ENCODE measurements at regions not wholly inside any gene's neighbourhood (a gene's known extent, or its start where the extent isn't known, plus 50 kb on each side); places are given as distances from the start of the nearest gene placed in this dataset.
"Not testable (repeated sequence)": the region's sequence is repeated elsewhere in the genome, so short reads cannot be mapped to it uniquely, and the experiment has no call there.

DNA sequence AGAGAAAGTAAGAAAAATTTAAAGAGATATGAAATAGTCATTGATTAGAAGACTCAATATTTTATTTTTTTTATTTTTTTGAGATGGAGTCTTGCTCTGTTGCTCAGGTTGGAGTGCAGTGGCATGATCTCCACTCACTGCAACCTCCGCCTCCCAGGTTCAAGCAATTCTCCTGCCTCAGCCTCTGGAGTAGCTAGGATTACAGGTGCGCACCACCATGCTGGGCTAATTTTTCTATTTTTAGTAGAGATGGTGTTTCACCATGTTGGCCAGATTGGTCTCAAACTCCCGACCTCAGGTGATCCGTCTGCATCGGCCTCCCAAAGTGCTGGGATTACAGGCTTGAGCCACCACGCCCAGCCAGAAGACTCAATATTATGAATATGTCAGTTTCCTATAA, 672.6 kb downstream of the UQCRFS1 start:
- DNase-seq (ENCODE audit: low spot score), result not testable (repeated sequence)

DNA sequence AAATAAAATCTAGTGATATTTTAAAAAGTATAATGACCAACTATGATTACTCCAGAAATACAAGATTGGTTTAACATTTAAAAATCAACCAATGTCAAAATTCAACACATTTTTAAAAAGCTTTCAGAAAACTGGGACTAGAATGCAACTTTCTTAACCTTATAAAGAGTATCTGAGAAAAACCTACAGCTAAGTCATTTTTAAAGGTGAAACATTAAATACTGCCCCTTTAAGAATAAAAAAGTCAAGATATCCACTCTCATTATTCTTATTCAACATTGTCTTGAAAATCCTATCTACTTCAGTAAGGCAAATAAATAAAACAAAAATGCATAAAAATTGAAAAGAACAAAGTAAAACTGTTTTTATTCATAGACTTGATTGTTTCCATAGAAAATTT, 673.2 kb downstream of the UQCRFS1 start:
- DNase-seq (ENCODE audit: low spot score), result no peak

GRCh38 chr19:28538579-28538978, 674.4 kb downstream of the UQCRFS1 start:
- DNase-seq (ENCODE audit: low spot score), result not testable (repeated sequence)

- DNase-seq (ENCODE audit: low spot score), result no peak
Observed at GRCh38 chr19:28537896-28538295, 675.1 kb downstream of the UQCRFS1 start.

GRCh38 chr19:28537079-28537478, 675.9 kb downstream of the UQCRFS1 start:
- no peak for DNase-seq (ENCODE audit: low spot score)

- DNase-seq (ENCODE audit: low spot score), result no peak
Observed at GRCh38 chr19:28535352-28535775, 677.6 kb downstream of the UQCRFS1 start.

- no peak for DNase-seq (ENCODE audit: low spot score)
Observed at GRCh38 chr19:28534766-28535351, 678.1 kb downstream of the UQCRFS1 start.

DNA sequence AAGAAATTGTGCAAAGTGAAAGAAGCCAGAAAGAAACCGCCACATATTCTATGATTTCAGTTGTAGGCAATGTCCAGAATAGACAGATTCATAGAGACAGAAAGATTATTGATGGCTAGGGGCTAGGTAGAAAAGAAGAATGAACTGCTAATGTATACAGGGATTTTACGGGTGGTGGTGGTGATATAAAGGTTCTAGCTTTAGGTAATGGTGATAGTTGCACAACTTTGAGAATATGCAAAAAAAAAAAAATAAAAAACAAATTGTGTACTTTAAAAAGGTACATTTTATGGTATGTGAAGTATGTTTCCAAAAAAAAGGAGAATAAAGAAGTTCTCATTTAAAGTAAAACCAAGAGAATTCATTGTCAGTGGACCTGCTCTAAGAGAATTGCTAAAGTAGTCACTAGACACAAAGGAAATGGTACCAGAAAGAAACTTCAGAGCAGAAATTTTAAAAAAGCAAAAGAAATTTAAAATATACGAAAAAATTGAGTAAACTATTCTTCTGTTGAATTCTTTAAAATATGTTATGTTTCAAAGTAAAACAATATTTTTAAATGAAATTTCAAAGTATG, 680.1 kb downstream of the UQCRFS1 start:
- no peak for DNase-seq (ENCODE audit: low spot score)

DNA sequence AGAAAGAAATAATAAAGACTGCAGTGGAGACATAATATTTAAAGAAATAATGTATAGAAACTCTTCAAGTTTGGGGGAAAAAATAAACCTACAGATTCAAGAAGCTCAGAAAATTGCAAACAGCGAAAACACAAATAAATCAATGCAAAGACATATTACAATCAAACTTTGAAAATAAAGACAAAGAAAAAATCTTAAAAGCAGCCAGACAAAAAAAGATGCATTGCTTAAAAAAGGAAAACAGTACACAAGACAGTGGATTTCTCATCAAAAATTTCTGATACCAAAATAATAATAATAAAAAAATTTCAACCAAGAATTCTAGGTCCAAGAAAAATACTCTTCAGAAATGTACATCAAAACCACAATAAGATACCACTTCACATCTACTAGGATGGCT, 681.0 kb downstream of the UQCRFS1 start:
- no peak for DNase-seq (ENCODE audit: low spot score)

DNA sequence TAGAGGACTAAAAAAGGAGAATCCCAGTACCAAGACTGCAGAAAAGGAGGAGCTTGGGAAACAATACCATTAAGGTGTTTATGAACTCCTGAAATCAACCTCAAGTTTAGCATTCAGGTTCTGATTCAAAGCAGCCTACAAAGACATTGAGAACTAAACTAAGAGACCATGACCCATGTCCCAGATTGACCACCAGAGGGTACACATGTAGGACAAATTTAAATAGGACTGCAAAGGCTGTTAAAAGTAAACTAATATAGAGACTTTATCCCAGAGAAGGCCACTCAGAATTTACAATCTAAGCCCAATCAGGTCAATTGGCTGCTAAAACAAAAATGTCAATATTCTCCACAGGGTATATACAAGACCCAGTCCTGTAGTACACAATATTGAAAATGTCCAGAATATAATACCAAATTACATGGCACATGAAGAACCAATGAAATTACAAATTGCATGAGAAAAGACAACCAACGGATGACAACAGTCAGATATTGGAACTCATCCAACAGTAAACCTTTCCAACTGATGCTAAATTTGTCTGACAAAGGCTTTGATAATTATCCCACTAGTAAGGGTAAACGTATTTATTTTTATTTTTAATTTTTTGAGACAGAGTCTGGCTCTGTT, 682.4 kb downstream of the UQCRFS1 start:
- DNase-seq (ENCODE audit: low spot score), result no peak

DNA sequence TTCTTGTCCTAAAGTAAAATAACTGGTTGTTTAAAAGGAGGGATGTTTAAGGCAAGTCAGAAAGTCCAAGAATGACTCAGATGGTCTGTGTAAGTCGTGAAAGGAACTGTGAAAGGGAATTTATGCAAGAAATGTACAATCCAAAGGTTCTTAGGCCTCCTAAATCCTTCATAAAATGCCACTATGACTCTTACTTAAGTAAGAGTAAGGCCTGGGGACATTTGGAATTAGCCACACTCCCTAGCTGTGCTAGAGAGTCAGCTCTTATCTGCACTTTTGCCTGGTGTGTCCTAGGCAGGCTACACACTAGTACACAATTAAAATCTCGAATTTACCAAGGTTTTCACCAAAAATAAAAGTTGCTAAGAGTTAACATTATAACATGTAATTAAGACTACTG, 686.9 kb downstream of the UQCRFS1 start:
- DNase-seq (ENCODE audit: low spot score), result no peak

DNA sequence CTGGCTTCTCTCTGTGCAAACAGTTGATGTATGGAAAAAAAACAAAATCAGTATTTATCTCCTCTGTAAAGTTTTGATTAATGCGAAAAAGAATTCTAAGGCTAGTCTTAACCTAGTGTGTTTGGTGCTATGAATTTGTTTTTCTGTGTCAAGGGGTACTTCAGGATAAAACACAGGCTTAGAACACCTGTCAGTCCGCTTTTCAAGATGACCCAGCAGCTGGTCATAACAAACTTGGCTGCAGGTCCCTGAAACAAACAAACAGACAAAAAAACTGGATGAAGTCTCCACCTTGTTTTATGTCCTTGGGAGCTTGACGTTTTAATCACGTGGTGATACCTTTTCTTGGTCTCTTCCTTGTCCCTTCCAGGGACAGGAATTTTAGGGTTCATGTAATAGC, 689.3 kb downstream of the UQCRFS1 start:
- DNase-seq (ENCODE audit: low spot score), result no peak

- no peak for DNase-seq (ENCODE audit: low spot score)
Observed at GRCh38 chr19:28522545-28522922, 690.4 kb downstream of the UQCRFS1 start.

DNA sequence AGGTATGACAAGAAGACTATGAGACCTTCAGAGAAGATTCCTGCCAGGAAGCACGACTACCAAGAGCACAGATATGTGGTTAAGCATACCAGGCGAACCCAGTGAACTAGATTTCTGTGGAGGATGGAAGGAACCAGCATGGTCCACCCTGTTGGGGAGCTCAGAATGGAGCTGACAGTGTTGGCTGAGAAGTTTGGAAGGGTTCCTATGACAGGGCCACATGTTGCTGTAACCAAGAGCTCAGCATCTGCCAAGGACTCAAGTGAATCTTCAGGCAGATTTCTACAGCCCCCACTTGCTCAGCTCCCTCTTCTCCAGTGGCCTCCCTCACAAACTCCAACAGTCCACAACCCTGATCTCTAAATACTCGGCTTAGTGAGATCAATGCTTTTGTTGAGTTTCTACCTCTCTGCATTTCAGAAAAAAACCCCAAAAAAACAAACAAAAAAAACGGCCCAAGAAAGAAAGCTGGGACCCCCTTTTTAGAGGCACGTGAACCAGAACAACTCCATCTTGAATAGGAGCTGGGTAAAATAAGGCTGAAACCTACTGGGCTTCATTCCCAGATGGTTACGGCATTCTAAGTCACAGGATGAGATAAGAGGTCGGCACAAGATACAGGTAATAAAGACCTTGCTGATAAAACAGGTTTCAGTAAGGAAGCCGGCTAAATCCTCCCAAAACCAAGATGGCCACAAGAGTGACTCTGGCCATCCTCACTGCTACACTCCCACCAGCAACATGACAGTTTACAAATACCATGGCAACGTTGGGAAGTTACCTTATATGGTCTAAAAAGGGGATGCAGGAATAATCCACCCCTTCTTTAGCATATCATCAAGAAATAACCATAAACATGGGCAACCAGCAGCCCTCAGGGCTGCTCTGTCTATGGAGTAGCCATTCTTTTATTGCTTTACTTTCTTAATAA, 691.1 kb downstream of the UQCRFS1 start:
- no peak for DNase-seq (ENCODE audit: low spot score)

- DNase-seq (ENCODE audit: low spot score), result no peak
Observed at GRCh38 chr19:28520998-28521568, 691.9 kb downstream of the UQCRFS1 start.

- DNase-seq (ENCODE audit: low spot score), result no peak
Observed at GRCh38 chr19:28519952-28520861, 692.7 kb downstream of the UQCRFS1 start.

- DNase-seq (ENCODE audit: low spot score), result no peak
Observed at GRCh38 chr19:28519218-28519779, 693.7 kb downstream of the UQCRFS1 start.

- DNase-seq (ENCODE audit: low spot score), result no peak
Observed at GRCh38 chr19:28516415-28516872, 696.5 kb downstream of the UQCRFS1 start.

DNA sequence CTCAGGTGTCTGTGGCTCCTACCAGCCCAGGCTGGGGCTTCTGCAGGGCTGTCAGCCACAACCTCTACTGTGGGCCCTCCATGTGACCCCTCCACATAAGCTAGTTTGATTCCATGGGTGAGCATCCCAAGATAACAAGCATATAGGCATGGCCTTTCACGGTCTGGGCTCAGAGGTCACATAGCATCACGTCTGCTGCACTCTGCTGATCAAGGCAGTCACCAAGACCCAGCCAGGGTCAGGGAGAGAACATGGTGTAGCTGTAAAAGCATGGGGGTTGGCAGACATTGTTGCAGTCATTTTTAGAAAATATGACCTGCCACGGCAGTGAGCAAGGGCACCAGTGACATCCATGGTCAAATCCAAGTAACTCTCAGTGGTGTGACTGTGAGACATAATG, 698.8 kb downstream of the UQCRFS1 start:
- DNase-seq (ENCODE audit: low spot score), result no peak

DNA sequence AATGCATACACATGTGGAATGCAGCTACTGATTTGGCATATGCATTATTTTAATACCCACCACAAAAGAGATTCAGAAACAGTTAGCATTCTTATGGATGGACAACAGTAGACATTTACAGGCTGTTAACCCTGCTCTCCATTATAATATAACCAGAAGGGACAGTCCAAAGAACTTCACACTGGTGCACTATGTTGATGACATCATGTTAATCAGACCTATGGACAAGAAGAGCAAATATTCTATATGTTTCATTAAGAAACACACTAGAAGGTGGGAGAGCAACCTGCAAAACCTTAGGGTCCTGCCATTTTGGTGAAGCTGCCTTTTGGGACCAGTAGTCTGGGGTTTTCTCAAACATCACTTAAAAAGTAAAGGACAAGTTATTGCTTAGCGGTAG, 701.3 kb downstream of the UQCRFS1 start:
- DNase-seq (ENCODE audit: low spot score), result no peak

All from left forelimb (tissue), 1 donor.